HL-60/S4 treated with phorbol 12-myristate 13-acetate at 8.2 ng/mL for 4 days and 3 days (cell line): ENCODE measurements at regions not wholly inside any gene's neighbourhood (a gene's known extent, or its start where the extent isn't known, plus 50 kb on each side); places are given as distances from the start of the nearest gene placed in this dataset.

ENCODE experiments used
- in situ Hi-C: fragments of 300-500 bp; cut with MboI; formaldehyde crosslinking; loops from 2 replicates; pipeline ENCODE4 v1.15.0; 2022; ENCODE audit warnings: low sequenced_read_pairs

DNA sequence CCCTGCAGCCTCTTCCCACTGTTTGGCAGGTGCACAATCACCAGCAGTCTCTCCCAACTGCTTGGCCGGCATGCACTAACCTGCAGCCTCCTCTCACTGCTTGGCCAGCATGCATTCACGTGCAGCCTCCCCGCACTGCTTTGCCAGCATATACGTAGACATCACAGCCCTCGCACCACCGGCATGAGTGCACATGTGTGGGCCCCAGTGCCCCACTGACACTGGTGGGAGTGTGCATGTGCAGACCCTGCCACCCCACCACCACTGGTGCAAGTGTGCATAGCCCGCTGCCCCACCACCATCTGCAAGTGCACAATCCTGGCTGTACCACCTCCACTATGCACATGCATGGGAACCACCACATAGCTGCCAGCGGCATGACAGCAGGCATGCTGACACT lies 127.5 kb upstream of the SOX9 start:
- in situ Hi-C loops = loop anchor here (25.0 kb wide), 2 partner anchors 106 to 144 kb away; no protein-coding TSS in a partner anchor

GRCh38 chr17:71995590-71995989 lies 125.2 kb upstream of the SOX9 start:
- in situ Hi-C loops = loop anchor here (25.0 kb wide), 2 partner anchors 108 to 142 kb away; no protein-coding TSS in a partner anchor

- in situ Hi-C loops = no loop called here
Measured at GRCh38 chr17:72004011-72004427, 116.8 kb upstream of the SOX9 start.

DNA sequence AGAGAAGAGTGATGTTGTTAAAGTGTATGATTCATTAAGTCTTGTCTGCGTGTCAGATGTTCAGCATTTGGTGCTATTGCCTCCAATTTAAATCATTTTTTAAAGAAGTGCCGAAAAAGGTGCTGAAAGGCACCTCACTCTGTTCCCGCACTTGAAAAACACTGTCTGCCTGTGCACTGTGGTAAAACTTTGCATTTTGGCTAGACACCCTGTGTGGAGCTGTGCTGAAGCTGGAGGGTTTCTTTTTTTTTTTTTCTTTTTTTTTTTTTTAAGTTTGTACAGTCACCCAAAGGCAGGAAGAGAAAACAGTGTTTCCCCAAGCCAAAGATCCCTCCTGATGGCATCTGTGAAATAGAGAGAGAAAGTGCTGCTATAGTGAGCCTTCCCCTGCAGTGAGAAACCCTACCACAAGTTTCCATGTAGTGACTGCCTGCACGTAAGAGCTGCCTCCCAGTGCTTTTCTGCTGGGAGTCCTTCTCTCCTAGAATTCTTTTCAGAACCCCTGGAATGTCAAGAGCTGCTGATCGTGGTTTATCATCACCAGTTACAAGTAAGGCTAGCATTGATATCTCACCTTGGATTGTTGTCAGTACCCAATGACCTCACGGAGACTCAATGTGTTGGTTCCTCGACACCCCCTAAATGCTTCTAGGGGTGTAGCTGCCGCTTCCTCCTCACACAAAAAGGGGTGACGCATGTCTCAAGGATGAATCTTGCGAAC lies 116.0 kb upstream of the SOX9 start:
- in situ Hi-C loops = no loop called here

DNA sequence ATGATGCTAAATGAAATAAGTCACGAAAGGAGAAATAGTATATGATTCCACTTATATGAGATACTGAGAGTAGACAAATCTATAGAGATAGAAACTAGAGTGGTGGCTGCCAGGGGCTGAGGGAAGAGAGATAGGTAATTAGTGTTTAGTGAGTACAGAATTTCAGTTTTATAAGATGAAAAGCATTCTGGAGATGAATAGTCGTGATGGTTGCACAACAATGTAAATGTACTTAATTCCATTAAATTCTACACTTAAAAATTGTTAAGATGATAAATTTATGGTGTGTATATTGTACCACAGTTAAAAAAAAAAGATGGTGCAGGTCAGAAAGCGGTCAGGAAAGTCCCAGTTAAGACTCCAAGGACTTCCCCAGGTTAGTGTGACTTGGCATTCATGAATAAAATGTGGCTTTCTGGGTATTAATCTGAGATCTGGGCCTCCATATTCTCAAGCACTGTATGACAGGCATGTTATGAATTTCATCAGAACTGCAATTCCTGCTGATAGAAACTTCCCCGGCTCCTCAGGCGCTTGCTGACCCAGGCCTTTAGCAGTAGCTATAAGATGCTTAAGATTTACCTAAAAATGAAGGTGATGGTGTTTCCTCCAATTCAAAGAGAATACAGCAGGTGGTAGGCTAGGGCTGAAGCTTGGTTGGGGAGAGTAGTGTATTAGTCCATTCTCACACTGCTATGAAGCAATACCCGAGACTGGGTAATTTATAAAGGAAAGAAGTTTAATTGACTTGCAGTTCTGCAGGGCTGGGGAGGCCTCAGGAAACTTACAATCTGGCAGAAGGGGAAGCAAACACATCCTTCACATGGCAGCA lies 115.3 kb upstream of the SOX9 start:
- in situ Hi-C loops = no loop called here

- in situ Hi-C loops = no loop called here
Measured at GRCh38 chr17:72008236-72008876, 112.5 kb upstream of the SOX9 start.

- in situ Hi-C loops = no loop called here
Measured at GRCh38 chr17:72011561-72011960, 109.3 kb upstream of the SOX9 start.

- in situ Hi-C loops = no loop called here
Measured at GRCh38 chr17:72021417-72022041, 99.3 kb upstream of the SOX9 start.

GRCh38 chr17:72022328-72023275 lies 98.2 kb upstream of the SOX9 start:
- in situ Hi-C loops = no loop called here

- in situ Hi-C loops = no loop called here
Measured at GRCh38 chr17:72024457-72024856, 96.4 kb upstream of the SOX9 start.

GRCh38 chr17:72025113-72025512 lies 95.7 kb upstream of the SOX9 start:
- in situ Hi-C loops = no loop called here

DNA sequence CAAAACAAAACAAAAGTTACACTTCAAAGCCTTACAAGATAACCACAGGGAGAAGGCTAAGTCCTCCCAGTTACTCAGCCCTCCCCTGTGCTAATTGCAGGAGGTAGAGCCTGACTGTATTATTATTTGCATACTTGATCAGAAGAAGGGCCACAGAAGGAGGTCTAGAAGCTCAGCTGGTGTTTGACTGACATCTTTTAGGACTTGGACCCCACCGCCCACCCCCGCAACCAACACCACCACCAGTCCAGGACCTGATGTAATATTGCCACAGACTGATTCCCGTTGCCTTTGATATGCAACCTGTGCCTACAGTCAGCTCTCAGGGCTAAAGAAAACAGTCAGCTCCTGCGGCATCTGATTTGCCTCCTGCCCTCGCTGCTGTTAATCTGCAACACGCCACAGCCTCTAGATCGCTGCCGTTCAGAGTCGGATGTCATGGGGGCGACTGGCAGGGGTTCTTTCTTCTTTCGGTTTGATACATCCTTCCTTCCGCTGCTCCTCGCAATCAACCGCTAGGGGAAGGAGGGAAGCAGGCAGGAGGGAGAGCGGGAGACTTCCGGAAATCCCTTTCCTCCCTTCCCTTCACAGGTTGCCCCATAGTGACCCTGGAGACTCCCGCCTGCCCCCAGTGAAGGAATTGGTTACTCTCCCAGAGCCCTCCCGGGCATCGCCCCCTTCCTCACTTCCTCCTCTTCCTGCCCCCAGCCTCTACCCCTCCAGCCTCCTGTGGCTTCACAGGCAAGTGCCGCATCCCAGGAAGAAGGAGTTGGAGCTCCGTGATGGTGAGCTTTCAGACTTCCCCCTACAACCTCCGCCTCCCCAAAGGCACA lies 90.5 kb upstream of the SOX9 start:
- in situ Hi-C loops = no loop called here

GRCh38 chr17:72031219-72031884 lies 89.5 kb upstream of the SOX9 start:
- in situ Hi-C loops = no loop called here

DNA sequence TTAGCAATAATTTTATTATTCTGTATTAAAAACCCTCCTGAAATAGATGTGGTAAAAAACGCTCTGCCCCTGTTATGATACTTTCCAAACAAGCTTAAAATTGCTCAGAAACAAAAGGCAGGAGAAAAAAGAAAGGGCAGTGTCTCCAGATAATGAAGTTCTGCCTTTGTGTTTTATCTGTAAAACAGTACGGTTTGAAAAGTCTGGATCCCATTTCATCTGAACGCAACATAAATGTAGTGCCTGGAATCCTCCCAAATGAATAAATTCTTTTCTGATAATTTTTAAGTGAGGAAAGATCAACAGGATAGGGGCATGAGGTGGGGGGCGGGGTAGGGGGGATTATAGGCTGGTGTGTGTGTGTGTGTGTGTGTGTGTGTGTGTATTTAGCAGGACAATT lies 87.5 kb upstream of the SOX9 start:
- in situ Hi-C loops = no loop called here

DNA sequence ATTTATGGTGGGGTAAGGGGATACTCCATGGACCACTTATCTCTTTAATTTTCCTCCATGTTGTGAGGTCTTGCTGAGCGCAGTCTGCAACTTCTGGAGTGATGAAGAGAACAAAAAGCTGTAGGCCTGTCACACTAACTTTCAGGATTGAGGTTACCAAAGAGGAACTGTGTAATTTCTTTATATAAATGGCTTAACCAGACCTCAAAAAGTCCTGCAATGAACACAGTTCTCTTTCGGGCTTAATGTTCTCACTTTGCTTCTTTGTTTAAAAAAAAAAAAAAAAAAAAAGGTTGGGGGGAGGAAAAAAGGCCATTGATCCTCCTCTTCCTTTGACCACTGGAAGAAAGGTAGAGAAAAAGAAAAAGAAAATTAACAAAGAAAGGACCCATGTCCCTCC lies 86.8 kb upstream of the SOX9 start:
- in situ Hi-C loops = no loop called here

- in situ Hi-C loops = no loop called here
Measured at GRCh38 chr17:72038427-72038826, 82.4 kb upstream of the SOX9 start.

GRCh38 chr17:72039490-72039889 lies 81.3 kb upstream of the SOX9 start:
- in situ Hi-C loops = no loop called here

GRCh38 chr17:72046178-72046577 lies 74.6 kb upstream of the SOX9 start:
- in situ Hi-C loops = no loop called here
